ENCODE measurements at regions not wholly inside any gene's neighbourhood (a gene's known extent, or its start where the extent isn't known, plus 50 kb on each side); places are given as distances from the start of the nearest gene placed in this dataset.

- TF ChIP-seq POLR2AphosphoS5 (IDR thresholded peaks at IDR 0.05), result no peak
- no peak for TF ChIP-seq POLR2A (IDR thresholded peaks at IDR 0.05)
Observed at GRCh38 chr3:39605837-39606236, 138.4 kb downstream of the MOBP start.

Data from spleen (tissue), 3 donors.